Esophagus muscularis mucosa (tissue), 4 donors: ENCODE measurements at regions not wholly inside any gene's neighbourhood (a gene's known extent, or its start where the extent isn't known, plus 50 kb on each side); places are given as distances from the start of the nearest gene placed in this dataset.

ENCODE experiments used
- DNase-seq: peaks from one replicate; pipeline ENCODE4 v3.0.0-alpha.2; 2017; ENCODE audit errors: extremely low spot score
- H3K27ac ChIP-seq, 4 donors: fragments of 200-600 bp; sonication (generic); replicated peaks in 1 of 4; 1 replicate in 3 of 4; 2 replicates in 1 of 4; pipeline ENCODE4 v1.5.1; 2016 to 2019; ENCODE audit warnings: mild to moderate bottlenecking in 1 of 4
- H3K27me3 ChIP-seq, 4 donors: fragments of 200-600 bp; sonication (generic); one replicate each; pipeline versions ENCODE4 v1.5.1 to v1.6.0; 2016 to 2019
- H3K36me3 ChIP-seq, 4 donors: fragments of 200-600 bp; sonication (generic); one replicate each; pipeline ENCODE4 v1.5.1; 2016 to 2019
- H3K4me1 ChIP-seq, 4 donors: fragments of 200-600 bp; sonication (generic); one replicate each; pipeline ENCODE4 v1.5.1; 2016 to 2019
- H3K4me3 ChIP-seq, 4 donors: fragments of 200-600 bp; sonication (generic); 1 replicate in 2 of 4; 2 replicates in 2 of 4; pipeline ENCODE4 v1.5.1; 2016 to 2019; ENCODE audit warnings: mild to moderate bottlenecking in 4 of 4, moderate library complexity in 1 of 4
- H3K9me3 ChIP-seq, 4 donors: fragments of 200-600 bp; sonication (generic); 1 replicate in 3 of 4; 2 replicates in 1 of 4; pipeline ENCODE4 v1.5.1; 2016 to 2019
- CTCF ChIP-seq, 3 experiments: fragments of 200-600 bp in 2 of 3; fragments of 450-650 bp in 1 of 3; sonication (generic) in 2 of 3; IDR thresholded peaks; one replicate each; pipeline ENCODE4 v1.5.1; 2017 to 2019; ENCODE audit warnings: antibody characterized with exemption in 3 of 3, mild to moderate bottlenecking in 2 of 3, moderate library complexity in 1 of 3
- EP300 ChIP-seq: sonication (generic); formaldehyde crosslinking; IDR thresholded peaks from one replicate; pipeline ENCODE4 v1.6.1; 2017; ENCODE audit warnings: antibody characterized with exemption
- POLR2A ChIP-seq: fragments of 450-650 bp; IDR thresholded peaks from one replicate; pipeline ENCODE4 v1.6.1; 2017; ENCODE audit warnings: antibody characterized with exemption, moderate library complexity, mild to moderate bottlenecking, low read depth
- POLR2AphosphoS5 ChIP-seq, 2 donors: sonication (generic); formaldehyde crosslinking; IDR thresholded peaks; one replicate each; pipeline ENCODE4 v1.6.1; 2017; ENCODE audit warnings: antibody characterized with exemption in 2 of 2
- WGBS: methylation state at CpG from one replicate; pipeline ENCODE4 v1.1.5; 2018; 5-methylcytosine and 5-hydroxymethylcytosine counted together
- intact Hi-C: fragments of 100-400 bp; cut with DNase I; formaldehyde crosslinking; loops from one replicate; pipeline ENCODE4 v1.15.1; 2023

GRCh38 chr4:75344915-75345314 lies 169.3 kb downstream of the RCHY1 start:
- Histone ChIP-seq H3K27ac (no peak overlapping the region), H3K36me3 (no peaks in the 10 kb centered on the region)
- 51% methylated on average over 5 of the region's 5 CpGs for WGBS

GRCh38 chr4:75343333-75343732 lies 170.9 kb downstream of the RCHY1 start:
- H3K27me3 ChIP-seq = no peaks in the 10 kb centered on the region
- TF ChIP-seq POLR2A = no peak
- TF ChIP-seq EP300 = no peak
- no peak for TF ChIP-seq CTCF (IDR thresholded peaks at IDR 0.05)
- no peak for TF ChIP-seq POLR2AphosphoS5 (IDR thresholded peaks at IDR 0.05)
- no peak overlapping the region for H3K4me3 ChIP-seq

More at GRCh38 chr4:75344915-75345314, 169.3 kb downstream of the RCHY1 start:
- no peaks in the 10 kb centered on the region for H3K27me3 ChIP-seq
- no peaks in the 10 kb centered on the region for H3K4me1 ChIP-seq
- TF ChIP-seq POLR2AphosphoS5 (IDR thresholded peaks at IDR 0.05) (no peak), CTCF (IDR thresholded peaks at IDR 0.05) (no peak), POLR2A (no peak), EP300 (no peak)
- H3K9me3 ChIP-seq = no peaks in the 10 kb centered on the region
- no peak overlapping the region for H3K4me3 ChIP-seq
- intact Hi-C loops = no loop called here
- no peak for DNase-seq

GRCh38 chr4:75340561-75340960 lies 173.6 kb downstream of the RCHY1 start:
- no peaks in the 10 kb centered on the region for H3K27me3 ChIP-seq
- intact Hi-C loops = no loop called here
- no peaks in the 10 kb centered on the region for H3K9me3 ChIP-seq
- no peaks in the 10 kb centered on the region for H3K4me1 ChIP-seq
- TF ChIP-seq POLR2A (no peak), CTCF (IDR thresholded peaks at IDR 0.05) (no peak), POLR2AphosphoS5 (IDR thresholded peaks at IDR 0.05) (no peak), EP300 (no peak)
- H3K27ac ChIP-seq = no peak overlapping the region
- H3K36me3 ChIP-seq = no peaks in the 10 kb centered on the region
- DNase-seq = no peak
- H3K4me3 ChIP-seq = no peak overlapping the region

More at GRCh38 chr4:75343333-75343732, 170.9 kb downstream of the RCHY1 start:
- Histone ChIP-seq H3K27ac (no peak overlapping the region), H3K9me3 (no peaks in the 10 kb centered on the region), H3K4me1 (no peaks in the 10 kb centered on the region), H3K36me3 (no peaks in the 10 kb centered on the region)
- intact Hi-C loops = no loop called here
- DNase-seq = no peak
- 52% methylated on average over 2 of the region's 2 CpGs for WGBS

GRCh38 chr4:75338352-75338880 lies 175.8 kb downstream of the RCHY1 start:
- WGBS = 17% methylated on average over 1 of the region's 1 CpG
- intact Hi-C loops = no loop called here
- Histone ChIP-seq H3K4me1 (no peaks in the 10 kb centered on the region), H3K9me3 (no peaks in the 10 kb centered on the region), H3K27me3 (no peaks in the 10 kb centered on the region), H3K4me3 (no peak overlapping the region), H3K36me3 (no peaks in the 10 kb centered on the region), H3K27ac (no peak overlapping the region)
- DNase-seq = no peak
- no peak for TF ChIP-seq POLR2AphosphoS5 (IDR thresholded peaks at IDR 0.05)
- TF ChIP-seq CTCF (IDR thresholded peaks at IDR 0.05) = no peak
- TF ChIP-seq EP300 = no peak
- no peak for TF ChIP-seq POLR2A
